WERI-Rb-1 (cell line): ENCODE measurements at regions not wholly inside any gene's neighbourhood (a gene's known extent, or its start where the extent isn't known, plus 50 kb on each side); places are given as distances from the start of the nearest gene placed in this dataset.

ENCODE experiments used
- DNase-seq: peaks from one replicate; pipeline ENCODE4 v3.0.0-alpha.2; 2020
- H3K27ac ChIP-seq: fragments of 250-450 bp; sonication (Bioruptor Pico); 2 replicates; pipeline ENCODE4 v1.5.1; 2020; ENCODE audit warnings: mild to moderate bottlenecking, moderate library complexity
- H3K27me3 ChIP-seq: fragments of 250-450 bp; sonication (Bioruptor Pico); 2 replicates; pipeline ENCODE4 v1.5.1; 2021; ENCODE audit warnings: mild to moderate bottlenecking, low read depth, moderate library complexity; ENCODE audit not compliant: insufficient read depth, severe bottlenecking
- H3K36me3 ChIP-seq: fragments of 250-450 bp; sonication (Bioruptor Pico); 2 replicates; pipeline ENCODE4 v1.5.1; 2020; ENCODE audit warnings: mild to moderate bottlenecking, moderate library complexity
- H3K4me3 ChIP-seq: 2 replicates; pipeline ENCODE4 v1.5.1; 2011; ENCODE audit warnings: low read depth, mild to moderate bottlenecking, control low read depth, low read length
- H3K9me3 ChIP-seq: fragments of 250-450 bp; sonication (Bioruptor Pico); 2 replicates; pipeline ENCODE4 v1.5.1; 2021; ENCODE audit warnings: mild to moderate bottlenecking, moderate library complexity; ENCODE audit not compliant: severe bottlenecking
- TF ChIP-seq, protein P1 (sequence below): IDR thresholded peaks from 2 replicates; pipeline ENCODE4 v1.5.1; 2011; ENCODE audit warnings: low read depth, mild to moderate bottlenecking, control low read depth, inconsistent platforms, low read length

- Histone ChIP-seq H3K9me3 (no peaks in the 10 kb centered on the region), H3K27me3 (peaks cover 11% of the 10 kb centered on the region), H3K4me3 (no peak overlapping the region), H3K36me3 (no peaks in the 10 kb centered on the region), H3K27ac (no peak overlapping the region)
- TF ChIP-seq, protein P1, sequence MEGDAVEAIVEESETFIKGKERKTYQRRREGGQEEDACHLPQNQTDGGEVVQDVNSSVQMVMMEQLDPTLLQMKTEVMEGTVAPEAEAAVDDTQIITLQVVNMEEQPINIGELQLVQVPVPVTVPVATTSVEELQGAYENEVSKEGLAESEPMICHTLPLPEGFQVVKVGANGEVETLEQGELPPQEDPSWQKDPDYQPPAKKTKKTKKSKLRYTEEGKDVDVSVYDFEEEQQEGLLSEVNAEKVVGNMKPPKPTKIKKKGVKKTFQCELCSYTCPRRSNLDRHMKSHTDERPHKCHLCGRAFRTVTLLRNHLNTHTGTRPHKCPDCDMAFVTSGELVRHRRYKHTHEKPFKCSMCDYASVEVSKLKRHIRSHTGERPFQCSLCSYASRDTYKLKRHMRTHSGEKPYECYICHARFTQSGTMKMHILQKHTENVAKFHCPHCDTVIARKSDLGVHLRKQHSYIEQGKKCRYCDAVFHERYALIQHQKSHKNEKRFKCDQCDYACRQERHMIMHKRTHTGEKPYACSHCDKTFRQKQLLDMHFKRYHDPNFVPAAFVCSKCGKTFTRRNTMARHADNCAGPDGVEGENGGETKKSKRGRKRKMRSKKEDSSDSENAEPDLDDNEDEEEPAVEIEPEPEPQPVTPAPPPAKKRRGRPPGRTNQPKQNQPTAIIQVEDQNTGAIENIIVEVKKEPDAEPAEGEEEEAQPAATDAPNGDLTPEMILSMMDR = no peak
- no peak for DNase-seq
These were observed 244.0 kb downstream of the TMEM114 start for GRCh38 chr16:8346294-8346693.

DNA sequence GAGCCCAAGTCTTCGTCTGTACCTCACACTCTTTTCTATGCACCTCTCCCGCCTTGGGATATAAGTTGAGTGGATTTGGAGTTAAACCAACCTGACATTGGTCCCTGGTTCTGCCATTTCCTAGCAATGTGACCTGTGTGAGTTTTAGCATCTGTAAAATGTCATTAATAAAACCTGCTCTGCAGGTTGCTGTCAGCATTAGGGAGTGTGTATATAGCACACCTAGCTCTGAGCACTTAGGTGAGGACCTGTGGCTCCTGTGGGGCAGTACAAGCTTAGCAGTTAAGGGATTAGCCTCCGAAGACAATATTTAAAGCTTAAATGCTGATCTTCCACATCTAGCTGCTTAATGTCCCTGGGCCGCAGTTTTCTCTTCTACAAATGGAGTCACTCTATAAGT is 248.0 kb downstream of the TMEM114 start:
- TF ChIP-seq, protein P1 = no peak

DNA sequence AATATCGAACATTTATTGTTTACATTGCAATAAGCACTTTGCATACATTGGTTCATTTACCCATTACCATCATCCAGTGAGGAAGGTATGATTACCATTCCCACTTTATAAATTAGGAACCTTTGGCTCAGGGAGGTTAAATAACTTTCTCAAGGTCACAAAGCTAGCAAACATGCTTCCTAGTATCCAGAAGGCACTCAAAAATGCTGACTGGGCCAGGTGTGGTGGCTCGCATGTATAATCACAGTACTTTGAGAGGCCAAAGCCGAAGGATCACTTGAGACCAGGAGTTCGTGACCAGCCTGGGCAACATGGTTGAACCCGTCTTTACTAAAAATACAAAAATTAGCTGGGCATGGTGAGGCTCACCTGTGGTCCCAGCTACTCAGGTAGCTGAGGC is 259.6 kb downstream of the TMEM114 start:
- Histone ChIP-seq H3K27me3 (peaks cover 13% of the 10 kb centered on the region), H3K27ac (no peak overlapping the region), H3K36me3 (no peaks in the 10 kb centered on the region), H3K9me3 (peaks cover 3% of the 10 kb centered on the region), H3K4me3 (no peak overlapping the region)
- no peak for DNase-seq
- TF ChIP-seq, protein P1 = no peak

More for the DNA sequence above, 248.0 kb downstream of the TMEM114 start:
- Histone ChIP-seq H3K27me3 (peaks cover 14% of the 10 kb centered on the region), H3K9me3 (no peaks in the 10 kb centered on the region), H3K27ac (no peak overlapping the region), H3K4me3 (no peak overlapping the region), H3K36me3 (no peaks in the 10 kb centered on the region)
- peak; percentile 50 for DNase-seq

GRCh38 chr16:8326232-8326631 is 264.1 kb downstream of the TMEM114 start:
- TF ChIP-seq, protein P1 = no peak
- DNase-seq = no peak
- H3K27me3 ChIP-seq = peaks cover 3% of the 10 kb centered on the region
- H3K9me3 ChIP-seq = peaks cover 3% of the 10 kb centered on the region
- no peak overlapping the region for H3K4me3 ChIP-seq
- H3K27ac ChIP-seq = no peak overlapping the region
- no peaks in the 10 kb centered on the region for H3K36me3 ChIP-seq

- no peak overlapping the region for H3K27ac ChIP-seq
- H3K9me3 ChIP-seq = peaks cover 3% of the 10 kb centered on the region
- H3K27me3 ChIP-seq = peaks cover 3% of the 10 kb centered on the region
- TF ChIP-seq, protein P1 = no peak
- no peak for DNase-seq
- H3K4me3 ChIP-seq = no peak overlapping the region
- no peaks in the 10 kb centered on the region for H3K36me3 ChIP-seq
These were observed 267.2 kb downstream of the TMEM114 start for GRCh38 chr16:8323153-8323552.

GRCh38 chr16:8320131-8320530 is 270.2 kb downstream of the TMEM114 start:
- Histone ChIP-seq H3K27ac (no peak overlapping the region), H3K36me3 (no peaks in the 10 kb centered on the region), H3K27me3 (peaks cover 3% of the 10 kb centered on the region), H3K4me3 (no peak overlapping the region), H3K9me3 (no peaks in the 10 kb centered on the region)
- TF ChIP-seq, protein P1 = no peak
- peak; percentile 51 for DNase-seq
